Endothelial cell of umbilical vein (primary cell): ENCODE measurements at regions not wholly inside any gene's neighbourhood (a gene's known extent, or its start where the extent isn't known, plus 50 kb on each side); places are given as distances from the start of the nearest gene placed in this dataset.

ENCODE experiments used
- BruUV-seq: library from RNA; stranded (reverse); fragments of 400-500 nt; replicated peaks from 2 replicates; lab custom pipeline; 2021; lab: Mats Ljungman, UMichigan
- CTCF ChIA-PET: fragments of 300-600, 350-600 bp; sonication (Branson Sonifier 250); formaldehyde crosslinking; loops from one replicate; lab custom pipeline; 2021; ENCODE audit warnings: antibody characterized with exemption, inconsistent platforms; lab: Charles Lee
- POLR2A ChIA-PET: fragments of 300-600, 350-600 bp; sonication (Branson Sonifier 250); formaldehyde crosslinking; loops from one replicate; lab custom pipeline; 2021; ENCODE audit warnings: antibody characterized with exemption, inconsistent platforms; lab: Charles Lee
- DNase-seq: peaks from one replicate; pipeline ENCODE4 v3.0.0-alpha.2; 2011; ENCODE audit warnings: low read depth, low spot score
- FAIRE-seq: peaks from 2 replicates; lab custom pipeline; 2011; peaks lifted over from hg19 to GRCh38; lab: Jason Lieb, UNC
- H2AFZ ChIP-seq: 2 replicates; pipeline ENCODE4 v1.6.0; 2012; ENCODE audit warnings: low read depth, low read length, control low read depth, inconsistent platforms
- H3K27ac ChIP-seq: 2 replicates; pipeline ENCODE4 v1.5.1; 2011; ENCODE audit warnings: low read depth, mild to moderate bottlenecking, control low read depth, low read length, moderate library complexity; ENCODE audit not compliant: insufficient read depth
- H3K27me3 ChIP-seq, 2 experiments: 2 replicates each; pipeline versions ENCODE4 v1.6.0 to v1.6.1; 2011; ENCODE audit warnings: low read length in 2 of 2, mixed read lengths in 1 of 2; ENCODE audit not compliant: control insufficient read depth in 2 of 2, insufficient read depth in 2 of 2
- H3K36me3 ChIP-seq, 2 experiments: 2 replicates in 1 of 2; 3 replicates in 1 of 2; pipeline ENCODE4 v1.5.1; 2011; ENCODE audit warnings: low read length in 2 of 2, mild to moderate bottlenecking in 1 of 2, moderate library complexity in 1 of 2; ENCODE audit not compliant: control insufficient read depth in 2 of 2, insufficient read depth in 2 of 2; ENCODE audit errors: extremely low read depth in 1 of 2
- H3K4me1 ChIP-seq: 3 replicates; pipeline ENCODE4 v1.5.1; 2011; ENCODE audit warnings: mild to moderate bottlenecking, low read length; ENCODE audit not compliant: control insufficient read depth, insufficient read depth; ENCODE audit errors: extremely low read depth
- H3K4me2 ChIP-seq: 2 replicates; pipeline ENCODE4 v1.6.1; 2011; ENCODE audit warnings: low read length, control low read depth, mixed read lengths; ENCODE audit not compliant: insufficient read depth
- H3K4me3 ChIP-seq, 3 experiments: fragments of 200-600 bp in 1 of 3; sonication (generic), shearing (Covaris generic) in 1 of 3; replicated peaks in 1 of 3; 2 replicates each; pipeline ENCODE4 v1.5.1; 2011 to 2016; ENCODE audit warnings: control low read depth in 3 of 3, low read length in 3 of 3, mild to moderate bottlenecking in 2 of 3, inconsistent platforms in 1 of 3, low read depth in 1 of 3, moderate library complexity in 1 of 3; ENCODE audit not compliant: insufficient read depth in 1 of 3
- H3K79me2 ChIP-seq: 2 replicates; pipeline ENCODE4 v1.6.0; 2012; ENCODE audit warnings: low read length, inconsistent platforms; ENCODE audit not compliant: control insufficient read depth, insufficient read depth
- H3K9ac ChIP-seq: replicated peaks from 2 replicates; pipeline ENCODE3; 2011; ENCODE audit warnings: low read length, control low read depth; ENCODE audit not compliant: insufficient read depth; ENCODE audit errors: extremely low read depth
- H3K9me1 ChIP-seq: replicated peaks from 3 replicates; pipeline ENCODE4 v1.6.0; 2011; ENCODE audit warnings: mild to moderate bottlenecking, low read length; ENCODE audit not compliant: control insufficient read depth, insufficient read depth; ENCODE audit errors: extremely low read depth
- H3K9me3 ChIP-seq: replicated peaks from 2 replicates; pipeline ENCODE4 v1.5.1; 2012; ENCODE audit warnings: low read length, inconsistent platforms; ENCODE audit not compliant: control insufficient read depth, insufficient read depth
- H4K20me1 ChIP-seq: replicated peaks from 2 replicates; pipeline ENCODE3; 2011; ENCODE audit warnings: mild to moderate bottlenecking, low read length; ENCODE audit not compliant: control insufficient read depth, insufficient read depth; ENCODE audit errors: extremely low read depth
- CTCF ChIP-seq, 2 donors: IDR thresholded peaks; 1 replicate in 1 of 2; 2 replicates in 1 of 2; pipeline ENCODE4 v1.5.1; 2011; ENCODE audit warnings: low read length in 2 of 2, mild to moderate bottlenecking in 2 of 2, moderate library complexity in 2 of 2, control low read depth in 1 of 2, inconsistent platforms in 1 of 2, low read depth in 1 of 2; ENCODE audit not compliant: insufficient read depth in 1 of 2; ENCODE audit errors: extremely low read depth in 1 of 2
- EZH2 ChIP-seq: IDR thresholded peaks from 2 replicates; pipeline ENCODE4 v1.6.1; 2012; ENCODE audit warnings: borderline replicate concordance, low read depth, mild to moderate bottlenecking, moderate library complexity, low read length, inconsistent platforms; ENCODE audit not compliant: severe bottlenecking
- FOS ChIP-seq: IDR thresholded peaks from 2 replicates; pipeline ENCODE4 v1.6.1; 2011; ENCODE audit warnings: mild to moderate bottlenecking, low read length, moderate library complexity, borderline replicate concordance; ENCODE audit not compliant: insufficient read depth
- GATA2 ChIP-seq: IDR thresholded peaks from 2 replicates; pipeline ENCODE4 v1.7.0; 2011; ENCODE audit warnings: low read depth, mild to moderate bottlenecking, moderate library complexity, mixed read lengths, low read length; ENCODE audit not compliant: insufficient read length, insufficient read depth
- JUN ChIP-seq: IDR thresholded peaks from 2 replicates; pipeline ENCODE4 v1.6.1; 2011; ENCODE audit warnings: borderline replicate concordance, low read depth; ENCODE audit not compliant: insufficient read length, insufficient read depth
- MAX ChIP-seq: IDR thresholded peaks from 2 replicates; pipeline ENCODE4 v1.6.1; 2011; ENCODE audit not compliant: insufficient read depth, insufficient read length
- MYC ChIP-seq: IDR thresholded peaks from one replicate; pipeline ENCODE4 v1.6.1; 2011; ENCODE audit warnings: mild to moderate bottlenecking, low read depth, low read length
- POLR2A ChIP-seq: IDR thresholded peaks from 2 replicates; pipeline ENCODE4 v1.6.1; 2012; ENCODE audit warnings: low read depth, mild to moderate bottlenecking, control low read depth, low read length
- POLR2AphosphoS5 ChIP-seq: IDR thresholded peaks from 2 replicates; pipeline ENCODE4 v1.6.1; 2012; ENCODE audit warnings: low read depth, mild to moderate bottlenecking, control low read depth, low read length, moderate library complexity; ENCODE audit not compliant: insufficient read depth
- dilution Hi-C: fragments of 300-500 bp; cut with MboI; formaldehyde crosslinking; loops from one replicate; pipeline ENCODE4 v1.15.0; 2019; ENCODE audit warnings: low sequenced_read_pairs; ENCODE audit not compliant: extremely low pct_ligation_motif_present
- intact Hi-C: fragments of 100-400 bp; cut with micrococcal nuclease; formaldehyde crosslinking; loops from one replicate; pipeline ENCODE4 v1.10.0; 2022

GRCh38 chr2:234629596-234629995 is 132.7 kb upstream of the ARL4C start:
- H3K9ac ChIP-seq = no peak overlapping the region
- dilution Hi-C loops (no loop called here), intact Hi-C loops (loop anchor here (5.0 kb wide), 1 partner anchor 38 kb away; no protein-coding TSS in a partner anchor)
- no peak overlapping the region for H3K27ac ChIP-seq
- no peaks in the 10 kb centered on the region for H3K36me3 ChIP-seq
- H3K4me3 ChIP-seq = no peak overlapping the region
- no TSS peak for BruUV-seq
- H3K9me3 ChIP-seq = no peaks in the 10 kb centered on the region
- H3K4me1 ChIP-seq = no peaks in the 10 kb centered on the region
- ChIA-PET POLR2A (no interaction called here), CTCF (interaction anchor here (0.8 to 1.6 kb wide), 4 partner anchors 10 to 487 kb away, joined by 3 to 5 read pairs (median 4); no protein-coding TSS in a partner anchor)
- H3K9me1 ChIP-seq = no peaks in the 10 kb centered on the region
- DNase-seq (no peak), FAIRE-seq (no peak)
- no peak for TF ChIP-seq FOS
- TF ChIP-seq MYC = no peak
- no peak for TF ChIP-seq CTCF (IDR thresholded peaks at IDR 0.05; ENCODE audit: extremely low read depth in 1 of 2, insufficient read depth in 1 of 2, low read depth in 1 of 2, low read length in 2 of 2)
- TF ChIP-seq EZH2 = no peak
- TF ChIP-seq POLR2A = no peak
- TF ChIP-seq MAX = no peak
- no peak for TF ChIP-seq GATA2
- TF ChIP-seq JUN = no peak
- TF ChIP-seq POLR2AphosphoS5 = no peak
- no peak overlapping the region for H2AFZ ChIP-seq
- no peaks in the 10 kb centered on the region for H4K20me1 ChIP-seq
- H3K27me3 ChIP-seq = peaks cover 47 to 66% of the 10 kb centered on the region in 2 experiments
- H3K79me2 ChIP-seq = no peaks in the 10 kb centered on the region
- no peak overlapping the region for H3K4me2 ChIP-seq
